HG03064 (cell line): ENCODE measurements at regions not wholly inside any gene's neighbourhood (a gene's known extent, or its start where the extent isn't known, plus 50 kb on each side); places are given as distances from the start of the nearest gene placed in this dataset.

Experiments used
- ATAC-seq: cut with Tn5 transposase; IDR thresholded peaks from one replicate; pipeline ENCODE4 v1.9.1; 2021; ENCODE audit warnings: low read depth; ENCODE audit not compliant: unreplicated experiment

- no peak for ATAC-seq
Observed at GRCh38 chr10:109529258-109529657, 394.1 kb downstream of the XPNPEP1 start.

GRCh38 chr10:109517748-109518147 is 405.6 kb downstream of the XPNPEP1 start:
- ATAC-seq, result no peak

DNA sequence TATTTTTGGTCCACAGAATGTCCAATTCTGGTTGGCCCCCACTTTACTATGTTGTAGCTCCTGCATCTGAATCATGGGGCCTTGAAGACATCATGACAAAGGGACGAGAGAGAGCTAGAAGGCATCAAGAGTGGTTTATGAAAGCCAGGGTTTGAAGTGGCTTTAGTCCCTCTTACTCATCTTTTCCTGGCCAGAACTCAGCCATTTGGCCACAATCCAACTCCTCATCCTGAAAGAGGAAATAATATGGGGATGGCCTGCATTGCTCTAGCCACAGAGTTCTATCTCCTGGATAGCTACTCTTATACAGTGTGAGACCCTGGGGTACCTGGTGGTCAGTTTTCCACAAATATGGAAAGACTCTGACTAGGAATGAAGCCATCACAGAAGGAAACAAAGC is 418.9 kb downstream of the XPNPEP1 start:
- ATAC-seq, result no peak

DNA sequence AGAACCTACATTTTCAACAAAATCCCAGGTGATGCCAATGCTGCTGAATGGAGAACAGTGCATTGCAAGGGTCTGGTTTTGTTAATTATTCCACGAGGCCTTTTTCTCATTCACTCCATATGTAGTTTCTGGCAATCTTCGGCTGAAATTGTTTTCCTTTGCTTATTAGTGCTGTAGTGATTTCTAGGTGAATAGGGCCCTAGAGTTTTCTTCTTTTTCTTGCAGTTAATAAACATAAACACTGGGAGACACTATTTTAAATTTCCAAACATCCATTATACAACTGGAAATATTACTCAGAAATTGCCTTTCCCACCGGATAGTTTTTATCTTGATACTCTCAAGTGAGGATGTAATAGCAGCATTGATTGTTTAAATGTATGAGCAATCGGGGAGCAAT is 435.6 kb downstream of the XPNPEP1 start:
- ATAC-seq, result no peak

DNA sequence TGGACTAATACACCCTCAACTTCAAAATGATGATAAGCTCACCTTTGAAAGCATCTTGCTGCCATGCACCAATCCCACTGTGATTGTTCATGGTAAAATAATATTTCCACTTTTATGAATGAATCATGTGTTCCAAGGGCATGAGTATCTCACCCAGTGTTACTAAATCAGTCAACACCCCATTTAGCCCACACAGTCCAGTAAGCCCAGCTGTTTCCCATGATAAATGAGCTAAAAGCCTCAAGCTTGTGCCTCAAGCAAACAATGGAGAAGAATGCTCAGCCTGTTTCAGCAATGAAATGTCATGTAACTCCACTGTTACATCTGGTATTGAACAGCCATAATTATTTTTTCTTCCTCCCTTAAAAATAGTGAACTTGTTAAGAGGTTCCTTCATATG is 442.5 kb downstream of the XPNPEP1 start:
- ATAC-seq, result no peak

- no peak for ATAC-seq
Observed at GRCh38 chr10:109475711-109476421, 447.4 kb downstream of the XPNPEP1 start.

DNA sequence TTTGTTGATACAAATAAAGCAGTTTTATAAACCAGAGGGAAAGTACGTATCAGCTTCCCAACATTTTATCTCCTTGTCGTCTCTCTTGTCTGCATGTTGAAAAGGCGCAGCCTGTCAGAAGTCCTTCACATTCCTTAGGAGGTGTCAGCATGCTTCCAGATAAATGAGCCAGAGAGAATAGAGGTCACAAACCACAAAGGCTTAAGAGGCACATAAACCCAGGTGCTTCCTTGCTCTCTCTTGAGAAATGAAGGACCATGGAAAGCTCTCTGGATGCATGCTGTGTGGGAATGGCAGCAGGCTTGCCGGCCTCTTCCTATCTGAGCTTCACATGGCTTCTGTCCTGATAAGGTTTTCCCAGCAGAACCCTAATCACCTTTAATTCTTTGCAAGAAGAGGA is 448.5 kb downstream of the XPNPEP1 start:
- ATAC-seq, result no peak

DNA sequence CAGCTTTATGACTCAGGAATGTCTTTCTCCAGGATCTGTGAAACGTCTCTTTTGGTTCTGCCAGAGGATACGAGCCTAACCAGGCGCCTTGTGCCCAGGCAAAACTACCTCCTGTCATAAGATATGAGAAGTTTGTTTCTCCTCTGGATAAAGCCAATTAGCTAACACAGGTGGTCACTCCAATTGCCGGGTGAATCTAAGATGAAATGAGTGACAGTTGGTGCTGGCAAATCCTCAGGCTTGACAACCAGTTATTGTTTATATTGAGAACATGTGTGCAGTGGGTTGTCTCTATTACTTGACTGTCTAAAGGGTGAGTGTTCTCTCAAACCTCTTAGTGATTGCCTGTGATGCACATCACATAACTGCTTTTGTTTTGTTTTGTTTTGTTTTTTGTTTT is 449.1 kb downstream of the XPNPEP1 start:
- no peak for ATAC-seq

- ATAC-seq, result no peak
Observed at GRCh38 chr10:109467551-109467950, 455.8 kb downstream of the XPNPEP1 start.

DNA sequence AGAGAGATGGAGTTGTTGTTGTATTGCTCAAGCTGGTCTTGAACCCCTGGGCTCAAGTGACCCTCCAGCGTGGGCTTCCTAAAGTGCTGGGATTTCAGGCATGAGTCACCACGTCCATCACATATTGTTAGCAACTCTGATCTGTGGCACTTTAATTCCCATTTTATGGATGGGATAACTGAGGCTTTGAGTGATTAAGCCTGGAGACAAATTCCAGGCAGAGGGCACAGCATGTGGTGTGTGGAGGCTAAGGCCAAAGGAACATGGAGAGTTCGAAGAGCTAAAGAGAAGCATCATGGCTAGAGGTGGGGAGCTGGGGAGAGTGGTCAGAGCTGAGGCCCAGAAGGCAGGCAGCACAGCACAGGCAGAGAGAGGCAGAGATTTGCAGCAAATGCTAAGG is 458.4 kb downstream of the XPNPEP1 start:
- no peak for ATAC-seq

DNA sequence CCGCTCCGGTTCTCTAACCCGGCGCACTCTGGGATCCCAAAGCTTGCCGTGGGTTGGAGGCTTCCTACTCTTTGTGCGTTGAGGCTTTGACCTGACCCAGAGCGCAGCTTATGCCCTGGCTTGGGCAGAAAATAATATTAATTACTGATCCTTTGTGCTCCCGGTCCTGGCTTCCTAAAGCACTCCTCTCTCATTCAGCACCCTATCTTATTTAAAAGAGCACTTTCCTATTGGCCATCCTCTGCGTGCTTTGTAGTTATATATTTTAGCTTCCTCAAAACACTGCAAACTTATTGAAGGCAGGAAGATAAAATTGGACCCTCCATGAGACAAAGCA is 466.0 kb downstream of the XPNPEP1 start:
- no peak for ATAC-seq

- no peak for ATAC-seq
Observed at GRCh38 chr10:109456566-109457301, 466.6 kb downstream of the XPNPEP1 start.

DNA sequence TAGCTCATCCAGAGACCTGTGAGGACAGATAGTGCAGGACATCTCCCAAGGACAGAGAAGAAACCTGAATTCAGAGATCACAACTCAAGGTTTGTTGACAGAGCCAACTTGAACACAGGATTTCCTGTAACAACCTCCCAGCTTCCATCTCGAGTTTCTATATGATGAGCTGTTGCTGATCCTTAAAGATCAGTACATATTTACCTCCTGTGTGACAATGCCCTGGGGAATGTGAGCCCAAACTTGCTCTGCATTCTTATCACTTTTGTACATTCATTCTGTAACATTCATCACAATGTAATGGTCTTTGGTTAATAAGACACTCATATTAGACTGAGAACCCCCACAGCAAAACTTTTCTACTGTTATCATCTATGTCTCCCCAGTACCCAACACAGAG is 468.6 kb downstream of the XPNPEP1 start:
- no peak for ATAC-seq

- ATAC-seq, result no peak
Observed at GRCh38 chr10:109451879-109452278, 471.4 kb downstream of the XPNPEP1 start.

DNA sequence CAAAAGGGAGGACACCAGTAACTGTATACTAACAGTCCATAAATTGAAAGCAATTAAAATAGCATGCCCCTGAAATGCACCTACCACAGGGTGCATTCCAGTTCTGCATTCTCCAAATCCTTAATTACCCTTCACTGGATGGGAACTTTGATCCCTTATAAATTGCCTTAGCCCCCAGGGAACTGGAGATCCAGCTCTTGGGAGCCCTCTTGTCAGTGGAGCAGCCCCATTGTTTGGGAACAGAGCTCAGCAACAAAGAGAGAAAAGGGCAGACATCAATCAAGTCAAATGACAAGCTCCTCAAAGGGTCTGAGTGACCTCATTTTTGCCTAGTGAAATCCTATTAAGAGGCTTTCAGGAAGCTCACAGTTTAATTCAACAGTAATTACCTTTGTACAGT is 472.6 kb downstream of the XPNPEP1 start:
- ATAC-seq, result no peak

GRCh38 chr10:109433434-109433833 is 489.9 kb downstream of the XPNPEP1 start:
- no peak for ATAC-seq

DNA sequence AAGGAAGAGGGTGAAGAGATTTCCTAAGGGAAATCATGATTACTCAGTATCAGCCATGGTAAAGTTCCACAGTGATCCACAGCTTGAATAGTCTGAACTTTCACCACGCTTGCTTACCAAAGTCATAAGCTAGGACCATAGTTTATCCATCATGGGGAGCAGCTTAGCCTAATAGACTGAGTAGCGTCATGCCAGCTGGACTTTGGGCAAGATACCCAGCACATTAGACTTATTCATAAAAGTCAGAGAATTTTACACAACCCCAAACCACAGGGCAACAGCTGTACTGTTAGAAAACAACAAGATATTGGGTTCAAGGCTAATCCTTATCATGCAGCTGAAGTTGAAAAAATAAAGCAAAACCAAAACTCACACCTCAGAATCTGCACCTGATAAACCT is 491.0 kb downstream of the XPNPEP1 start:
- no peak for ATAC-seq

- no peak for ATAC-seq
Observed at GRCh38 chr10:109430799-109431198, 492.5 kb downstream of the XPNPEP1 start.

- no peak for ATAC-seq
Observed at GRCh38 chr10:109430043-109430760, 493.1 kb downstream of the XPNPEP1 start.

DNA sequence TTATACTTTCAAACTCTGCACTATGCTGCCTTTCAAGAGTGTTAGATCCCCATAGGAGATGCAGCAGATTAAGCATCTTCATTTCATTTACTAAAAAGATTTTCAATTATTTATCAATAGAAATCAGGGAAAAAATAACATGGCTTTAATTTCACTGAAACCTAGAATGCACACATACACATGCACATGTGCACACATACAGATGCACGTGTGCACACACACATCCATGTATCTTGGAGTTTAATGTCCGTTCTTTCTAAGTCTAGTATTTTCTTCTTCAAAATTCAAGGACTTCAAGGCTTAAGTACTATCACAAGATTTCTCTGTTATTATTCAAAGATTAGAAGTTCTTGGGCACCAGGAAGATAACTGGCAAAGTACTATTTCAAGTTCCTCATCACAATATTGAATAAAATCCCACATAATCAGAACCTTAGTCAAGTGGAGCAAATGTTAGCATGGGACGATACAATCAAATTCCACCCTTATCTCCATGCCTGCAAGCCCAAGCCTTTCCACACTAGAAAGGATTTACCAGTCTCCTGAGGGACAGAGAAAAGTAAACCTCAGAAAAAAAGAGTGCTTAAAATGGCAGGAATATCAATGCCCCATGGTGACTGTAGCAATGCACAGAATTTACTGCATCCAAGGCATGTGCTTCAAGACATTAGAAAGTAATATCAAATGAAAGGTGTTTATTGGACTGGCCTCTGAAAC is 494.4 kb downstream of the XPNPEP1 start:
- no peak for ATAC-seq

DNA sequence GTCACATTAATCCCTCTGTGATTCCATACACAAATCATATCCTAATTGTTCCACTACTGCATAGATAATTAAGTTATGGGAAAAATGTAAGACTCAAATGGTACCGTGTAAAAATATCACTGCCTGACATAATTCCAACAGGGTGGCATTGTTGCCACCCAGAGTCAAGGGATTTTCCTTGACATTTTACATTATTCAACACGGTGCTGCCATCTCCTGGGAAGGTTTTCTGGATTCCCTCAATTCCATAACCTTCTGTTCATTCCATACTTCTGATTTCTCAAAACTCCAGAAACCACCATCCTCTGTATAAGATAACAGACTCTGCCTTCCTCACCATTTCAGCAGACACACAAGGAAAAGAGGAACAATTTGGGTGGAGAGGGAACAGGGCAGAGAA is 495.9 kb downstream of the XPNPEP1 start:
- ATAC-seq, result no peak
